Breast epithelium (tissue), 4 donors: ENCODE measurements at regions not wholly inside any gene's neighbourhood (a gene's known extent, or its start where the extent isn't known, plus 50 kb on each side); places are given as distances from the start of the nearest gene placed in this dataset.

ENCODE experiments used
- DNase-seq, 2 donors: peaks; one replicate each; pipeline ENCODE4 v3.0.0-alpha.2; 2019; ENCODE audit warnings: low spot score in 2 of 2
- H3K27ac ChIP-seq, 2 donors: fragments of 200-600 bp; sonication (generic) in 1 of 2; one replicate each; pipeline ENCODE4 v1.5.1; 2016 to 2019; ENCODE audit warnings: mild to moderate bottlenecking in 1 of 2
- H3K27me3 ChIP-seq, 2 donors: fragments of 200-600 bp; sonication (generic) in 1 of 2; one replicate each; pipeline versions ENCODE4 v1.5.1 to v1.6.0; 2017 to 2019; ENCODE audit warnings: control low read depth in 1 of 2, mild to moderate bottlenecking in 1 of 2
- H3K36me3 ChIP-seq: fragments of 200-600 bp; one replicate; pipeline ENCODE4 v1.5.1; 2019
- H3K4me1 ChIP-seq, 2 donors: fragments of 200-600 bp; sonication (generic); one replicate each; pipeline ENCODE4 v1.5.1; 2016 to 2019; ENCODE audit warnings: control low read depth in 1 of 2
- H3K4me3 ChIP-seq, 3 donors: fragments of 200-600 bp; sonication (generic); 1 replicate in 2 of 3; 2 replicates in 1 of 3; pipeline ENCODE4 v1.5.1; 2016 to 2019; ENCODE audit warnings: mild to moderate bottlenecking in 3 of 3, moderate library complexity in 2 of 3
- H3K9me3 ChIP-seq, 2 donors: fragments of 200-600 bp; sonication (generic) in 1 of 2; one replicate each; pipeline ENCODE4 v1.5.1; 2016 to 2019; ENCODE audit warnings: control low read depth in 1 of 2
- CTCF ChIP-seq, 3 donors: fragments of 450-650 bp; IDR thresholded peaks; one replicate each; pipeline ENCODE4 v1.5.1; 2016 to 2017; ENCODE audit warnings: antibody characterized with exemption in 3 of 3, mild to moderate bottlenecking in 3 of 3, moderate library complexity in 3 of 3
- POLR2A ChIP-seq: fragments of 450-650 bp; IDR thresholded peaks from one replicate; pipeline ENCODE4 v1.6.1; 2016; ENCODE audit warnings: antibody characterized with exemption, mild to moderate bottlenecking, moderate library complexity
- POLR2AphosphoS5 ChIP-seq, 3 donors: sonication (generic); formaldehyde crosslinking; IDR thresholded peaks; one replicate each; pipeline ENCODE4 v1.6.1; 2017; ENCODE audit warnings: antibody characterized with exemption in 3 of 3
- intact Hi-C: fragments of 100-400 bp; cut with DNase I; formaldehyde crosslinking; loops from one replicate; pipeline ENCODE4 v1.15.1; 2023; ENCODE audit warnings: low total_unique reads

- intact Hi-C loops: loop anchor here (10.0 kb wide), 1 partner anchor 551 kb away; no protein-coding TSS in a partner anchor
- Histone ChIP-seq H3K9me3 (no peaks in the 10 kb centered on the region), H3K36me3 (no peaks in the 10 kb centered on the region), H3K4me3 (no peak overlapping the region), H3K27me3 (no peaks in the 10 kb centered on the region), H3K27ac (no peak overlapping the region), H3K4me1 (no peaks in the 10 kb centered on the region)
- DNase-seq: no peak
- TF ChIP-seq CTCF (IDR thresholded peaks at IDR 0.05): no peak
- no peak for TF ChIP-seq POLR2A
- TF ChIP-seq POLR2AphosphoS5 (IDR thresholded peaks at IDR 0.05): no peak
Observed at GRCh38 chr16:61374071-61374470, 662.2 kb downstream of the CDH8 start.

DNA sequence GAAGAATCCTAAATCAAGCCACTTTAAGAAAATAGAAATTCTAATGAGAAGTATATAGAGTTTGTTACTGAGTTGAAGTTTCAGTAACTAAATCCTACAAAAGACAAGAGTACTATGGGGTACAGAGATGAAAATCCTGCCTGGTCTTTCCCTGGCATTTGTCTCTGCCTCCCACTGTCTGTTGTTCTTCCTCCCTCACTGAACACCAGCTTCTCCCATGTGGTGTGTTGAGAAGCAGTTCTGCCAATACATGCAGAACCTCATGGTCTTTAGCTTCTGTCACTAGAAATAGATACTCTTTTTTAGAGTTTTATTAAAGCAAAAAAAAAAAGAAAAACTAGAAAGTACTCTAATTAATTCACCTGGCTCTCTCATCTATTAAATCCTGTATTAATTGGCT is 664.4 kb downstream of the CDH8 start:
- no peak for DNase-seq
- Histone ChIP-seq H3K27me3 (no peaks in the 10 kb centered on the region), H3K36me3 (no peaks in the 10 kb centered on the region), H3K27ac (no peak overlapping the region), H3K9me3 (no peaks in the 10 kb centered on the region), H3K4me1 (no peaks in the 10 kb centered on the region), H3K4me3 (no peak overlapping the region)
- TF ChIP-seq POLR2A (no peak), POLR2AphosphoS5 (IDR thresholded peaks at IDR 0.05) (no peak), CTCF (IDR thresholded peaks at IDR 0.05) (no peak)
- intact Hi-C loops: loop anchor here (10.0 kb wide), 1 partner anchor 553 kb away; no protein-coding TSS in a partner anchor

GRCh38 chr16:61371388-61371787 is 664.9 kb downstream of the CDH8 start:
- TF ChIP-seq POLR2A (no peak), POLR2AphosphoS5 (IDR thresholded peaks at IDR 0.05) (no peak), CTCF (IDR thresholded peaks at IDR 0.05) (no peak)
- Histone ChIP-seq H3K27me3 (peaks cover 0 to 2% of the 10 kb centered on the region in 2 donors), H3K4me1 (no peaks in the 10 kb centered on the region), H3K4me3 (no peak overlapping the region), H3K36me3 (no peaks in the 10 kb centered on the region), H3K27ac (no peak overlapping the region), H3K9me3 (no peaks in the 10 kb centered on the region)
- DNase-seq: no peak
- intact Hi-C loops: loop anchor here (10.0 kb wide), 1 partner anchor 553 kb away; no protein-coding TSS in a partner anchor

- Histone ChIP-seq H3K9me3 (no peaks in the 10 kb centered on the region), H3K27me3 (peaks cover 0 to 3% of the 10 kb centered on the region in 2 donors), H3K4me3 (no peak overlapping the region), H3K4me1 (no peaks in the 10 kb centered on the region), H3K36me3 (no peaks in the 10 kb centered on the region), H3K27ac (no peak overlapping the region)
- no peak for DNase-seq
- TF ChIP-seq POLR2A: no peak
- no peak for TF ChIP-seq POLR2AphosphoS5 (IDR thresholded peaks at IDR 0.05)
- TF ChIP-seq CTCF (IDR thresholded peaks at IDR 0.05): no peak
- intact Hi-C loops: loop anchor here (10.0 kb wide), 1 partner anchor 554 kb away; no protein-coding TSS in a partner anchor
Observed at GRCh38 chr16:61370564-61370963, 665.7 kb downstream of the CDH8 start.

DNA sequence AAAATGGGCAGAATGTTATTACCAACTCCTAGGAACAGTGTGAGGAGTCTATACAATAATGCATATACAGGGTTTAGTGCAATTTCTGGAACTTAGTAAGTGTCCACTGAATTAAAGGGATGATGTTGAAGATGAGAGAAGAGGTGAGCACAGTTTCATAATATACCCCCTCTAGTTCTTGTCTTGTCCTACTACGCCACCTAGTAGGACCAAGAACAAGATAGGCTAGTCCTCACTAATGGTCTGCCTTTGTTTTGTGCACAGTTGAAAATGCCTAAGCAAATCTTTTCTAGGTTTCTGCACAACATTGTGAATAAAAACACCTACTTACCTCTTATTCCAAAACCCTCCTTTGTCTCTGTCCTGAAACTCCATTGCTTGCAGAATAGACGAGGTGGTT is 670.2 kb downstream of the CDH8 start:
- TF ChIP-seq CTCF (IDR thresholded peaks at IDR 0.05) (no peak), POLR2A (no peak), POLR2AphosphoS5 (IDR thresholded peaks at IDR 0.05) (no peak)
- H3K4me1 ChIP-seq: no peaks in the 10 kb centered on the region
- H3K36me3 ChIP-seq: no peaks in the 10 kb centered on the region
- H3K27me3 ChIP-seq: peaks cover 0 to 3% of the 10 kb centered on the region in 2 donors
- no peak overlapping the region for H3K27ac ChIP-seq
- no peak overlapping the region for H3K4me3 ChIP-seq
- H3K9me3 ChIP-seq: no peaks in the 10 kb centered on the region
- intact Hi-C loops: no loop called here
- no peak for DNase-seq
